ENCODE measurements at regions not wholly inside any gene's neighbourhood (a gene's known extent, or its start where the extent isn't known, plus 50 kb on each side); places are given as distances from the start of the nearest gene placed in this dataset.
A peak's percentile ranks its signal among the peaks of the same experiment; 100 is the strongest.
"Not testable (repeated sequence)": the region's sequence is repeated elsewhere in the genome, so short reads cannot be mapped to it uniquely, and the experiment has no call there.

GRCh38 chr6:91904586-91905164 lies 1317.8 kb upstream of the MAP3K7 start:
- DNase-seq (no peak), ATAC-seq (ENCODE audit: insufficient read depth, low FRiP score) (no peak)
- Histone ChIP-seq H3K27me3 (ENCODE audit: control insufficient read depth in 3 of 3, insufficient read depth in 3 of 3, low read length in 2 of 3) (no peaks in the 10 kb centered on the region), H3K4me1 (ENCODE audit: control insufficient read depth in 5 of 5, insufficient read depth in 5 of 5, low read length in 5 of 5) (no peaks in the 10 kb centered on the region), H3K4me3 (no peak overlapping the region), H3K9me3 (ENCODE audit: control insufficient read depth in 4 of 4, insufficient read depth in 3 of 4, low read length in 3 of 4) (peaks cover 0 to 3% (median 0%) of the 10 kb centered on the region in 4 donors), H3K9ac (ENCODE audit: insufficient read depth in 1 of 2, low read length in 2 of 2) (no peak overlapping the region), H3K36me3 (ENCODE audit: control insufficient read depth in 4 of 4, insufficient read depth in 4 of 4, low read length in 4 of 4) (no peaks in the 10 kb centered on the region), H3K27ac (ENCODE audit: low read depth in 1 of 2, low read length in 1 of 2) (no peak overlapping the region)
- WGBS, 2 donors, result 78 to 80% methylated on average over 4 of the region's 4 CpGs
- TF ChIP-seq CTCF (IDR thresholded peaks at IDR 0.05; ENCODE audit: control extremely low read depth, extremely low read depth), result no peak

GRCh38 chr6:91895599-91896285 lies 1308.9 kb upstream of the MAP3K7 start:
- DNase-seq (peak; percentile 28 to 75 (median 58)), ATAC-seq (ENCODE audit: insufficient read depth, low FRiP score) (no peak)
- Histone ChIP-seq H3K27me3 (ENCODE audit: control insufficient read depth in 3 of 3, insufficient read depth in 3 of 3, low read length in 2 of 3) (no peaks in the 10 kb centered on the region), H3K9ac (ENCODE audit: insufficient read depth in 1 of 2, low read length in 2 of 2) (no peak overlapping the region), H3K4me1 (ENCODE audit: control insufficient read depth in 5 of 5, insufficient read depth in 5 of 5, low read length in 5 of 5) (no peaks in the 10 kb centered on the region), H3K4me3 (no peak overlapping the region), H3K36me3 (ENCODE audit: control insufficient read depth in 4 of 4, insufficient read depth in 4 of 4, low read length in 4 of 4) (no peaks in the 10 kb centered on the region), H3K9me3 (ENCODE audit: control insufficient read depth in 4 of 4, insufficient read depth in 3 of 4, low read length in 3 of 4) (peaks cover 0 to 5% (median 2%) of the 10 kb centered on the region in 4 donors), H3K27ac (ENCODE audit: low read depth in 1 of 2, low read length in 1 of 2) (no peak overlapping the region)
- WGBS, 2 donors, result 75 to 76% methylated on average over 6 of the region's 6 CpGs
- TF ChIP-seq CTCF (IDR thresholded peaks at IDR 0.05; ENCODE audit: control extremely low read depth, extremely low read depth), result no peak

GRCh38 chr6:91886183-91886795 lies 1299.4 kb upstream of the MAP3K7 start:
- no peak overlapping the region for H3K27ac ChIP-seq (ENCODE audit: low read depth in 1 of 2, low read length in 1 of 2)
- WGBS, 2 donors, result 93 to 95% methylated on average over 2 of the region's 2 CpGs
- DNase-seq (no peak), ATAC-seq (ENCODE audit: insufficient read depth, low FRiP score) (no peak)
- H3K4me1 ChIP-seq (ENCODE audit: control insufficient read depth in 5 of 5, insufficient read depth in 5 of 5, low read length in 5 of 5), result no peaks in the 10 kb centered on the region
- no peak overlapping the region for H3K4me3 ChIP-seq
- H3K36me3 ChIP-seq (ENCODE audit: control insufficient read depth in 4 of 4, insufficient read depth in 4 of 4, low read length in 4 of 4), result no peaks in the 10 kb centered on the region
- no peak overlapping the region for H3K9ac ChIP-seq (ENCODE audit: insufficient read depth in 1 of 2, low read length in 2 of 2)
- no peaks in the 10 kb centered on the region for H3K27me3 ChIP-seq (ENCODE audit: control insufficient read depth in 3 of 3, insufficient read depth in 3 of 3, low read length in 2 of 3)
- TF ChIP-seq CTCF (IDR thresholded peaks at IDR 0.05; ENCODE audit: control extremely low read depth, extremely low read depth), result no peak
- peaks cover 0 to 19% (median 3%) of the 10 kb centered on the region in 4 donors for H3K9me3 ChIP-seq (ENCODE audit: control insufficient read depth in 4 of 4, insufficient read depth in 3 of 4, low read length in 3 of 4)

- not testable (repeated sequence) for H3K9ac ChIP-seq (ENCODE audit: insufficient read depth in 1 of 2, low read length in 2 of 2); H3K4me3 ChIP-seq; H3K36me3 ChIP-seq (ENCODE audit: control insufficient read depth in 4 of 4, insufficient read depth in 4 of 4, low read length in 4 of 4); ATAC-seq (ENCODE audit: insufficient read depth, low FRiP score); H3K27me3 ChIP-seq (ENCODE audit: control insufficient read depth in 3 of 3, insufficient read depth in 3 of 3, low read length in 2 of 3); H3K4me1 ChIP-seq (ENCODE audit: control insufficient read depth in 5 of 5, insufficient read depth in 5 of 5, low read length in 5 of 5); H3K27ac ChIP-seq (ENCODE audit: low read depth in 1 of 2, low read length in 1 of 2); DNase-seq
- WGBS, 2 donors, result 88 to 92% methylated on average over 15 to 16 of the region's 16 CpGs
- peaks cover 0 to 14% (median 3%) of the 10 kb centered on the region in 4 donors for H3K9me3 ChIP-seq (ENCODE audit: control insufficient read depth in 4 of 4, insufficient read depth in 3 of 4, low read length in 3 of 4)
These were observed 1294.9 kb upstream of the MAP3K7 start for GRCh38 chr6:91881791-91882190.

All from lung (tissue), 11 donors.